HL-60 (cell line): ENCODE measurements at regions not wholly inside any gene's neighbourhood (a gene's known extent, or its start where the extent isn't known, plus 50 kb on each side); places are given as distances from the start of the nearest gene placed in this dataset.

ENCODE experiments used
- DNase-seq, 2 experiments: peaks; one replicate each; pipeline ENCODE4 v3.0.0-alpha.2; 2010 to 2020; ENCODE audit warnings: low read depth in 1 of 2, low spot score in 1 of 2
- H3K27ac ChIP-seq: fragments of 250-450 bp; sonication (Bioruptor Pico); replicated peaks from 2 replicates; pipeline ENCODE4 v1.5.1; 2020; ENCODE audit warnings: mild to moderate bottlenecking, moderate library complexity
- H3K27me3 ChIP-seq: fragments of 250-450 bp; sonication (Bioruptor Pico); 2 replicates; pipeline ENCODE4 v1.5.1; 2021; ENCODE audit warnings: mild to moderate bottlenecking, moderate library complexity; ENCODE audit not compliant: insufficient read depth, poor library complexity, severe bottlenecking
- H3K4me3 ChIP-seq: replicated peaks from 2 replicates; pipeline ENCODE4 v1.5.1; 2011; ENCODE audit warnings: mild to moderate bottlenecking, control low read depth, low read length; ENCODE audit not compliant: insufficient read depth
- CTCF ChIP-seq: IDR thresholded peaks from one replicate; pipeline ENCODE4 v1.5.1; 2011; ENCODE audit warnings: low read length, control low read depth, inconsistent platforms; ENCODE audit not compliant: insufficient read depth
- GABPA ChIP-seq: IDR thresholded peaks from 2 replicates; pipeline ENCODE4 v1.6.1; 2012; ENCODE audit warnings: low read depth
- POLR2AphosphoS5 ChIP-seq: IDR thresholded peaks from 2 replicates; pipeline ENCODE4 v1.6.1; 2012; ENCODE audit warnings: low read depth
- REST ChIP-seq: IDR thresholded peaks from 2 replicates; pipeline ENCODE4 v1.6.1; 2012; ENCODE audit warnings: low read depth; ENCODE audit not compliant: insufficient replicate concordance
- SPI1 ChIP-seq: IDR thresholded peaks from 2 replicates; pipeline ENCODE4 v1.6.1; 2012; ENCODE audit warnings: low read depth, mild to moderate bottlenecking, borderline replicate concordance

DNA sequence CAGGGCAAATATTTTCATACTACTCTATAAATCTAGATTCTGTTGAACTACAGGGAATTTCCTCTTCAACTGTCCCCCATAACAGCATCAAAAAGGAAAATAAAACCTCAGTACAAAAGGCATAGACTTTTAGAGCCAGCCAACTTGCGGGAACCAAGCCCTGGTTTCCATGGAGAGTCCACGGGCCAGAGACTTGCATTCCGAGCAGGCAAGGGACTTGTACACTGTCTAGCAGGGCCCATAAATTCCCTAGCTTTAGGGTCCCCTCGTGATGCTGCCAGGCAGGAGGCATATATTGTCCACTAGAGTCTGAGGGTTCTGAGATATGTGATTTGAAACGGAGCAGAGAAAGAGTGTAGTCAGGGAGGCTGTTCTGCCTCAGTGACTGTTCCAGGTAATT is 153.1 kb upstream of the SLC14A2 start:
- Histone ChIP-seq H3K27ac (no peak overlapping the region), H3K4me3 (no peak overlapping the region), H3K27me3 (peaks cover 6% of the 10 kb centered on the region)
- no peak for TF ChIP-seq GABPA
- DNase-seq = no peak

DNA sequence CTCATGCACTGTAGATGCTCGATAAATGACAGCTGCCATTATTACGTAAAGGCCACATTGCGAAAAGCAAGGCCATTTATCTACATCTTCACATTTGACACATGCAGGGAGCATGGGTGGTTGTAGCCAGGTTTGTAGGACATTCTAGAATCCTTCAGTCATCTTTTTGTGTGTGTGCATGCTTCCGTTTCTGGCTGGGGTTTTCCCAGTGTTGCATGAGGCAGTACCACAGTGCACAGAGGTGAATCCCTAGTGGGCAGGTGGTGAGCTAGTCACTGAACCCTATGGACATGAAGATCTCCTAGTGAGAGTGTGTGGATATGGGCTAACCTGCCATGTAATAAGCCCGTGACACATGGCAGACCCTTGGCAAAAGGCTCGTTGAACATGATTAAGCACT is 151.8 kb upstream of the SLC14A2 start:
- Histone ChIP-seq H3K27ac (no peak overlapping the region), H3K27me3 (peaks cover 6% of the 10 kb centered on the region), H3K4me3 (no peak overlapping the region)
- DNase-seq = no peak
- TF ChIP-seq CTCF = no peak
- TF ChIP-seq GABPA = no peak
- no peak for TF ChIP-seq SPI1
- no peak for TF ChIP-seq REST
- no peak for TF ChIP-seq POLR2AphosphoS5

- Histone ChIP-seq H3K4me3 (no peak overlapping the region), H3K27me3 (peaks cover 6% of the 10 kb centered on the region), H3K27ac (no peak overlapping the region)
- TF ChIP-seq POLR2AphosphoS5 (no peak), REST (no peak), SPI1 (no peak), GABPA (no peak), CTCF (no peak)
- DNase-seq = no peak
Measured at GRCh38 chr18:45464619-45465018, 150.7 kb upstream of the SLC14A2 start.

DNA sequence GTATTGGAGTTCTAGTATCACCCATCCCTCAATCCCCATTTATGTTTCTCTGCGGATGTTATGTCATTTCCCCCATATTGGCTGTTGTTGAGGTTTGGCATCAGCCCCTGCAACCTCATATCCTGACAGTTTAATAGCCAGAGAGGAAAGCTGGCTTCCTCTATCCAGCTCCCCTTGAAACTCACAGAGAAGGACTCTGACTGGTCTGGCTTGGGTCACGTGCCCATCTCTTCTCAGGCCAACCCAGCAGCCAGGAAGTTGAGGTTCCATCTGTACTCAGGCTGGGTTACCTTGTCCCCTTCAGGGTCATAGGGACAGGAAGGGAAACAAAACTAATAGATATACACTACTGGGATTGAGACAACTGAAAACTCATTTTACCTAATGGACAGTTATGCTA is 148.0 kb upstream of the SLC14A2 start:
- H3K4me3 ChIP-seq = no peak overlapping the region
- no peak for TF ChIP-seq CTCF
- TF ChIP-seq POLR2AphosphoS5 = no peak
- no peak for DNase-seq
- H3K27me3 ChIP-seq = peaks cover 4% of the 10 kb centered on the region
- no peak overlapping the region for H3K27ac ChIP-seq
